ENCODE measurements at regions not wholly inside any gene's neighbourhood (a gene's known extent, or its start where the extent isn't known, plus 50 kb on each side); places are given as distances from the start of the nearest gene placed in this dataset.

GRCh38 chr6:40124924-40125323 is 190.7 kb upstream of the MOCS1 start:
- ChIA-PET POLR2A (no interaction called here), CTCF (no interaction called here)
- Histone ChIP-seq H4K20me1 (ENCODE audit: insufficient read depth) (no peaks in the 10 kb centered on the region), H3K9ac (no peak overlapping the region), H3K4me3 (ENCODE audit: low read depth in 2 of 2, low read length in 1 of 2) (no peak overlapping the region), H3F3A (replicated peaks; ENCODE audit: insufficient read depth) (no peaks in the 10 kb centered on the region), H3K4me2 (no peak overlapping the region), H3K27ac (ENCODE audit: low read depth in 2 of 2, low read length in 1 of 2) (no peak overlapping the region), H3K36me3 (replicated peaks in 1 of 2; ENCODE audit: control insufficient read depth in 1 of 2, insufficient read depth in 2 of 2, low read length in 1 of 2) (no peaks in the 10 kb centered on the region), H3K9me2 (no peaks in the 10 kb centered on the region), H3K9me3 (no peaks in the 10 kb centered on the region), H3K27me3 (ENCODE audit: insufficient read depth) (no peaks in the 10 kb centered on the region), H3K79me2 (ENCODE audit: insufficient read depth) (no peaks in the 10 kb centered on the region), H2AFZ (ENCODE audit: low read depth) (no peak overlapping the region), H3K4me1 (ENCODE audit: control insufficient read depth in 1 of 2, insufficient read depth in 2 of 2, low read depth in 1 of 2, low read length in 1 of 2) (no peaks in the 10 kb centered on the region)
- DNase-seq, result no peak
- 27% methylated on average over 4 of the region's 4 CpGs for WGBS (ENCODE audit: low lambda C conversion rate)
- TF ChIP-seq FOXJ3 (CRISPR knock-in tag; IDR thresholded peaks at IDR 0.05) (no peak), MXI1 (IDR thresholded peaks at IDR 0.05; ENCODE audit: low read depth, low read length) (no peak), POLR2AphosphoS5 (IDR thresholded peaks at IDR 0.05; ENCODE audit: low read depth, low read length) (no peak), MEF2A (IDR thresholded peaks at IDR 0.05; ENCODE audit: borderline replicate concordance, low read depth) (no peak), RAD21 (IDR thresholded peaks at IDR 0.05; ENCODE audit: low read length) (no peak), TEAD4 (IDR thresholded peaks at IDR 0.05; ENCODE audit: borderline replicate concordance, insufficient read depth) (no peak), GABPA (IDR thresholded peaks at IDR 0.05; ENCODE audit: low read depth) (no peak), FOXM1 (IDR thresholded peaks at IDR 0.05; ENCODE audit: low read depth) (no peak), MAX (IDR thresholded peaks at IDR 0.05; ENCODE audit: low read depth) (no peak), ELF1 (IDR thresholded peaks at IDR 0.05) (no peak), FOSL2 (IDR thresholded peaks at IDR 0.05; ENCODE audit: borderline replicate concordance, low read depth) (no peak), RCOR1 (IDR thresholded peaks at IDR 0.05; ENCODE audit: low read length) (no peak)

GRCh38 chr6:40116832-40117231 is 182.6 kb upstream of the MOCS1 start:
- no peaks in the 10 kb centered on the region for H4K20me1 ChIP-seq (ENCODE audit: insufficient read depth)
- H3K36me3 ChIP-seq (replicated peaks in 1 of 2; ENCODE audit: control insufficient read depth in 1 of 2, insufficient read depth in 2 of 2, low read length in 1 of 2), result no peaks in the 10 kb centered on the region
- DNase-seq, result no peak
- no peak overlapping the region for H3K4me3 ChIP-seq (ENCODE audit: low read depth in 2 of 2, low read length in 1 of 2)
- CTCF ChIA-PET, result no interaction called here
- H3K4me2 ChIP-seq, result no peak overlapping the region
- no peak overlapping the region for H2AFZ ChIP-seq (ENCODE audit: low read depth)
- no peaks in the 10 kb centered on the region for H3K9me2 ChIP-seq
- POLR2A ChIA-PET, result no interaction called here
- H3K9me3 ChIP-seq, result no peaks in the 10 kb centered on the region
- H3K27me3 ChIP-seq (ENCODE audit: insufficient read depth), result no peaks in the 10 kb centered on the region
- no peak overlapping the region for H3K27ac ChIP-seq (ENCODE audit: low read depth in 2 of 2, low read length in 1 of 2)
- no peaks in the 10 kb centered on the region for H3F3A ChIP-seq (replicated peaks; ENCODE audit: insufficient read depth)
- H3K79me2 ChIP-seq (ENCODE audit: insufficient read depth), result no peaks in the 10 kb centered on the region
- H3K4me1 ChIP-seq (ENCODE audit: control insufficient read depth in 1 of 2, insufficient read depth in 2 of 2, low read depth in 1 of 2, low read length in 1 of 2), result no peaks in the 10 kb centered on the region
- WGBS (ENCODE audit: low lambda C conversion rate), result 0% methylated on average over 1 of the region's 1 CpG
- TF ChIP-seq FOXJ3 (CRISPR knock-in tag; IDR thresholded peaks at IDR 0.05), result no peak
- H3K9ac ChIP-seq, result no peak overlapping the region

- no peak overlapping the region for H2AFZ ChIP-seq (ENCODE audit: low read depth)
- ChIA-PET CTCF (interaction anchor here (0.9 kb wide), 1 partner anchor 11 kb away, joined by 3 read pairs; no protein-coding TSS in a partner anchor), POLR2A (no interaction called here)
- no peak overlapping the region for H3K4me3 ChIP-seq (ENCODE audit: low read depth in 2 of 2, low read length in 1 of 2)
- H3K4me1 ChIP-seq (ENCODE audit: control insufficient read depth in 1 of 2, insufficient read depth in 2 of 2, low read depth in 1 of 2, low read length in 1 of 2), result no peaks in the 10 kb centered on the region
- H4K20me1 ChIP-seq (ENCODE audit: insufficient read depth), result no peaks in the 10 kb centered on the region
- H3K79me2 ChIP-seq (ENCODE audit: insufficient read depth), result no peaks in the 10 kb centered on the region
- H3K27ac ChIP-seq (ENCODE audit: low read depth in 2 of 2, low read length in 1 of 2), result no peak overlapping the region
- 4% methylated on average over 4 of the region's 4 CpGs for WGBS (ENCODE audit: low lambda C conversion rate)
- H3K9me3 ChIP-seq, result no peaks in the 10 kb centered on the region
- no peaks in the 10 kb centered on the region for H3K9me2 ChIP-seq
- no peaks in the 10 kb centered on the region for H3F3A ChIP-seq (replicated peaks; ENCODE audit: insufficient read depth)
- no peaks in the 10 kb centered on the region for H3K27me3 ChIP-seq (ENCODE audit: insufficient read depth)
- H3K4me2 ChIP-seq, result no peak overlapping the region
- DNase-seq, result no peak
- H3K9ac ChIP-seq, result no peak overlapping the region
- H3K36me3 ChIP-seq (replicated peaks in 1 of 2; ENCODE audit: control insufficient read depth in 1 of 2, insufficient read depth in 2 of 2, low read length in 1 of 2), result no peaks in the 10 kb centered on the region
- no peak for TF ChIP-seq RXRA (IDR thresholded peaks at IDR 0.05; ENCODE audit: borderline replicate concordance, low read depth)
- TF ChIP-seq ELF1 (IDR thresholded peaks at IDR 0.05), result no peak
- no peak for TF ChIP-seq ZBTB33 (IDR thresholded peaks at IDR 0.05; ENCODE audit: borderline replicate concordance, low read depth)
- no peak for TF ChIP-seq REST (IDR thresholded peaks at IDR 0.05; ENCODE audit: low read depth, low read length)
- TF ChIP-seq RFX5 (IDR thresholded peaks at IDR 0.05; ENCODE audit: low read length), result no peak
- TF ChIP-seq USF2 (IDR thresholded peaks at IDR 0.05; ENCODE audit: borderline replicate concordance, low read depth, low read length), result no peak
- no peak for TF ChIP-seq RAD21 (IDR thresholded peaks at IDR 0.05; ENCODE audit: low read length)
Observed at GRCh38 chr6:40112350-40112749, 178.1 kb upstream of the MOCS1 start.
